ENCODE measurements at regions not wholly inside any gene's neighbourhood (a gene's known extent, or its start where the extent isn't known, plus 50 kb on each side); places are given as distances from the start of the nearest gene placed in this dataset.

DNA sequence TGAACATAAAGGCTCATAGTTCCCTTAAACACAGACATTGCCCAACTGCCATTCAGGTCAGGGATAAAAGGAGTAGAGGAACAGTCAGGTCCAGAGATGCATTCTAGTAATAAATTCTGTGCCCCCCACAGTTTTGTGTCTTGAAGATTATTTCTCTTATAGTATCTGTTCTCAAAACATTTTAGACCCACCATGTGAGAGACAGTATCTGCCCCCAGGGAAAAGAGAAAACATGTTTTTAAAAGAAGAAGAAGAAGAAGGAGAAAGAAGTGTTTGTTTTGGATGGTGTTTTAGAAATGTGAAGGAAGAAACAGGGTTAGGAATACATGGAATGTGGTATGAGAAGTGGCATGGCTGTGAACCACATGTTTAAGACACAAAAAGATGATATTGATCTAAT is 629.6 kb upstream of the EPHA7 start:
- no peak for DNase-seq

DNA sequence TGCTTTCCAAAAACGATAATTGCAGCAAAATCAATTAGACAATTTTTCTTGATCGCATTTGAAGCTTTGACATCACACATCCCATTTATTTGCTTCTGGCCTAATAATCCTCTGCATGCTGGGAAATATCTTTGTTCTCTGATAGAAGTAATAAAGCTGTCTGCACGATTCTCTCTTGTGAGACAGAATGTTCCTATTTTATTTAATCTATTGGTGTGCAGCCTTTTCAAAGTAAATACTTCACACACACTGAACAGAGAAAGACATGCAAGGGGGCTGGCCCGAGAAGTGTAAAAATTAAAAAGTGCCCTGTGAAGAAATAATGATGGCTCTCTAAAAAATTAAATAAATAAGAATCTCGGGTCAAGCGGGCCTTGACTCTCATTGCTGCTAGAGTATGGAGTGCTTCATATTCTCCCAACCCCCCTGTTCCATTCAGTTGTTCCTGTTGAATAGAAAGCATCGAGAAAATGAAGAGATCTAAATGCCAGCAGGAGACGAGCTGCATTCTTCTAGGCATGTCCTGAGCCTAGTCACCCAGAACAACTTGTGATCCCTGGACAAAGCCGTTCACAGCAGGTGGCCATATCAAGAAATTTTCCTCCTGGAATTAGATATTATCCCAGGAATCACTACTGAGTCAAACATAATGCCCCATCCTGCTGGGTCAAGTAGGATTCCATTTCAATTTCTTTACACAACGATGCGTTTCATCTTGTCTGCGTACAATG is 625.9 kb upstream of the EPHA7 start:
- DNase-seq = no peak

DNA sequence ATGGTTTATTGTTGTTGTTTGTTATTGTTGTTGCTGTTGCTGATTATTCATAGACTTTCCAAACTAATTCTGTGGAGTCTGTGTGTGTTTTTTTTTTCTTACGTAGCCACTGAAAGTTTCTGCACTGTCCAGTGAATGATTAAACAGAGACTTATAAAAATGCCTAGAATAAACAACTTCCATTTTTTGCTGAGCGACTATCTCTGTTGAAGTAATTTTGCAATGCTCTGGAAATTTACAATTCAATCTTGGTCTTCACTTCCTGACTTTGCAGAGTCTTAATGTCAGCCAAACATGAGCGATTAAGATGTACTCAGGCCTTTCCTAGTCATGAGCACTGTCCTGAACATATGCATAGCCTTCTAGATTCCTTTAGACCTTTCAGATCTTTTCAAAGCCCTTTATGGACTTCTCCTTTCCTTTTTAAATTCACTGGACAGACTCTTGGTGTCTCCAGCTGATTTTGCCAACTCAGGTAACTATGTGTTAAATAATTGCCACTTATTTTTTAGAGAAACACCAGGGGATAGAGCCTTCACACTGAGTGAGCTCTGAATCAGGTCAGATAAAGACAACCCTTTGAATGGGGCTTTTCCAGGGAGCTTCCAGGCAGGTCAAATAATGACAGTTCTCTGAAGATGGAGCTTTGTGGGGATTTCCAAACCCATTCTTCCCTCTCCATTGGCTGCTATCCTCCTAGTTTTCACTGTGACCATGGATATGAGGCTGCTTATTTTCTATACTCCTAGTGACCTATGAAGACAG is 622.8 kb upstream of the EPHA7 start:
- no peak for DNase-seq

DNA sequence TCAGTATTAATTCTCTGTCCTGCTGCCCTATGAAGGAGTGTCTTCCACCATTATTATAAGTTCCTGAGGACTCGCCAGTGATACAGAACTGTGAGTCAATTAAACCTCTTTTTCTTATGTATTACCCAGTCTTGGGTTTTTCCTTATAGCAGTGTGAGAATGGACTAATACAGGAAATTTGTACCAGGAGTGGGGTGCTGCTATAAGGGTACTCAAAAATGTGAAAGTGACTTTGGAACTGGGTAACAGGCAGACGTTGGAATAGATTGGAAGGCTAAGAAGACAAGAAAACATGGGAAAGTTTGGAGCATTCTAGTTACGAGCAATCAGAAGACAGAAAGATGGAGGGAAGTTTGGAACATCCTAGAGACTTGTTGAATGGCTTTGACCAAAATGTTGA is 616.7 kb upstream of the EPHA7 start:
- DNase-seq = no peak

DNA sequence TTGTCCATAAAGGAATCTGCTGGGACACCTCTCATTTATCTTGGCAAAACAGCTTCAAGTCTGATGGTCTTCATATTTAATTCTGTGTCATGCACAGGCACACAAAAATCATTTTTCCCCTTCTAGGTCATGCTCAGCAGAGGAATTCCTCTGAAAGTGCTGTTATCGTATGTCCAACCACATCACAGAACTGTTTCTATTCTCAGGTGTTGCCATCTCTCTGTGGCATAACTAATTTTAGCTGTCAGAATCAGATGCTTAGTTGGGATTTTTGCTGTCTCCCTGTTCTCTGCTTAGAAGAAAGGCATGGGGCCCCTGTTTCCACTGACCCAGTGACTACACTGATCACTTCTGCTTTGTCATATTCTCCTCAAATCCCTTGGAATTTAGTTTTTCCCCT is 608.0 kb upstream of the EPHA7 start:
- DNase-seq = no peak

DNA sequence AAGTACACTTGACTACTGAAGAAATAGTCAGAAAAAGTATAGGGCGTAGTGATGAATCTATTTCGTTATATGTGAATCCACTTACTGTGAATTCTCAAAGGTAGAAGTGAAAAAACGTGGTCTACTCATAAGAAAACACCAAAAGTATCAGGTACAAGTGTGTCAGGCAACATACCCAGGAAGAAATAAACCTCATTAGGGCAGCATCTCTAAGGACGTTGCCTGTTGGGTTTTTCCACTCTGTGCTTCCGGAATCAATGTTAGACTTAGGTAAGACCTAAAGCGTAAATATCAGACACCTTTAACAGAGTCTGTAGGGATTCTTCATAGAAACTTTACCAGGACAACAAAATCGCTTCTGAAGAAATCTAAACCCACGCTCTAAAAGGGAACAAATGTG is 607.2 kb upstream of the EPHA7 start:
- DNase-seq = no peak

DNA sequence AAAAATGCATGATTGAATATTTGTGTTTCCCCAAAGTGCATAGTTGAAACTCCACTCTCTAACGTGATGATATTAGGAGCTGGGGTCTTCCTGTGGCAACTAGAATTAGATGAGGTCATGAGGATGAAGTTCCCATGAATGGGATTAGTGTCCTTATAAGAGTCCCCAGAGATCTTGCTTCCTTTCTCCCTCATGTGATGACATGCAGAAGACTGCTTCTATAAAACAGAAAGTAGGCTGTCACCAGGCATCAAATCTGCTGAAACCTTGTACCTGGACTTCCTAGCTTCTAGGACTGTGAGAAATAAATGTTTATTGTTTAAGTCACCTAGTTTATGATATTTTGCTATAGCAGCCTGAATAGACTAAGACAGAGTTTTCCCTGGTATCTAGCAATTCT is 586.5 kb upstream of the EPHA7 start:
- DNase-seq = no peak

DNA sequence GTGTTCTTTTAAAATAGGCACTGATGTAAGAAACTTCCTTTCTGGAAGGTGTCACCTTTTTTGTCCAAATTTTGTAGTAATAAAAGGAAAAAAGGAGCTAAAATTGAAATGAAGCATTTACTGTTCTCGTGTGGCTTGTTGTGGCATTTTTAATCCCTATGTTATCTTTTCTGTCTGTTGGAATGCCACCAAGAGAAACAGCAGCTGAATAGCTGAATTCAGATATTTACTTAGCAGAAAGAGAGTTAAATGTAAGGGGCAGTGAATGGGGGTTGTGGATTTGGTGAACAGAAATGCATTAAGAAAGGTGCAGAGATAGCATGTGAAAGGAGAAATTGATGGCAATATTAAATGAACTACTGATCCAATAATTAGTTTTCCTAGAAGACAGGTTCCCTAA is 573.6 kb upstream of the EPHA7 start:
- DNase-seq = no peak

DNA sequence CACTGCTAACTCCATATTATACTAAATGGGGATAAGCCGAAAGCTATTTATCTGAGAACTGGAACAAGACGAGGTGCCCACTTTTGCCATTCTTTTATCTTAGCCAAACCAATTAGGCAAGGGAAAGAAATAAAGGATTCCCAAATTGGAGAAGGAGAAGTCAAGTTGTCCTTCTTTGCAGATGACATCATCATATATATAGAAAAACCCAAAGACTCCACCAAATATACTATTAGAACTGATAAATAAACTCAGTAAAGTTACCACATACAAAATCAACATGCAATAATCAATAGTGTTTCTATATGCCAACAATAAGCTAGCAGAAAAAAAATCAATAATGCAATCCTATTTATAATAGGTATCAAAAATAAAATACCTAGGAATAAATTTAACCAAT is 570.3 kb upstream of the EPHA7 start:
- DNase-seq = no peak

DNA sequence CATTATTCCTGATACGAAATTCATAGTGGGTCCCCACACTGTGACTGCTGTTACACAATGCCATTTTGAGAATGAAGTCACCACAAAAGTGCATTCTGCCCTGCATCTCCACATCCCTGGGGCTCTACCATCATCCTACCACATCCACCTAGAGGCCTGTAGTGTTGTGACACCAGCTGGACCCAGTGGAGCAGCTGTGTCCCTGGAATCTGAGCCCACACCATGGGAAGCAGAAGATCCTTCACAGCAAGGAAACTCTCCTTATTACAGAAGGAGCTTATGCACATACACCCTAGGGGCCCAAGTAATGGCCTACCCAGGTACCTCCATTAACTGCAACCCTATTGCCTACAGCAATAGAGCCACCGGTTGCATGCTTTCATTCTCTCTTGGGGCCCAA is 566.6 kb upstream of the EPHA7 start:
- DNase-seq = no peak

DNA sequence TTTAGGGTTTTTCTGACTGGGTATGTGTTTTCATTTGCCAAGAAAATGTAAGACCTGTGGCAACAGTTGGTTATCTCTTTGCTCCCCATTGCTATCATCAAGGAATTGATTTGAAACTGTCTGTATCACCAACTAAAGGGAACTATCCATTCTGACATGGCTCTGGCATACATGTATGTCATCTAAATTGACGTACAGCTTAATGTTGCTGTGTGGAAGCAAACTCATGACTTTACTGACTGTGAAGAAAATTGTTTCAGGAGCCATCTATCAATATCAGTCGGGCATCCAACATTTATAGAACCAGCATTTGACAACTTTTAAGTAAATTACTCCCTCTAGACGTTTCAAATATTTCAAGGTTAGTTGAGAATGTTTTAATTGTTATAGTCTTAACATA is 555.8 kb upstream of the EPHA7 start:
- DNase-seq = no peak

DNA sequence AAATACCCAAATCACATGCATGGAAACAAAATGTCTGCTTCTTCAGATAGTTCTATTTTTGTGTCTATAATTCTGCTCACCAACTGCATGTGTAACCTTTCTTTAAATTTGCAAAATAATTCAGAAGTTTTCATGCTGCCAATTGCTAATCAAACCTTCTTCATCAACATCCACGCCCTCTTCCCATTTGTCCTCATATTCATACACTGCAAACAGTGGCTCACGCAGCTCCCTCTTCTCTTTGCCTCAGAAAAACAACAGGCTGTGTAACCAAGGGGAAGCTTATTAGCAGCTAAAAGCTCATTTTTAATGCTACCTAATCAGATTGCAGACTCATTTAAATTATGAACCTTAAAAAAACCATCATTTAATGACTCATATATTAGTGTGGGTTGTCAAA is 555.0 kb upstream of the EPHA7 start:
- no peak for DNase-seq

DNA sequence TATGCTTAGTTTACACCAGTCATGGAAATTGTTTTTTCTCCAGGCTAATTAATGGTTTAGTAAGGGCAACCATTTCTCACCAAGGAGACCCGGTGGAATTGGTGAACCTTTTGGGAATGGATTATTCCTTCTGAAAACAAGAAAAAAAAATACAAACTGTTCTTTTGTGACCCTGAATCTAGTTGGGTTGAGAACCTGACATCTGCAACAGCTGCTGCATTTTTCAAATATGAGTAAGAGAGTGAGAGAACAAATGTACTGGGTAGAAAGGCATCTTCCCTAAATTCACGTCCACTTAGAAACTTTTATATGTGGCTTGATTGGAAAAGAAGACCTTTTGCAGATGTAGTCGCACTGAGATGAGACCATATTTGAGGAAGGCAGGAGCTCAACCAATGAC is 553.4 kb upstream of the EPHA7 start:
- no peak for DNase-seq

DNA sequence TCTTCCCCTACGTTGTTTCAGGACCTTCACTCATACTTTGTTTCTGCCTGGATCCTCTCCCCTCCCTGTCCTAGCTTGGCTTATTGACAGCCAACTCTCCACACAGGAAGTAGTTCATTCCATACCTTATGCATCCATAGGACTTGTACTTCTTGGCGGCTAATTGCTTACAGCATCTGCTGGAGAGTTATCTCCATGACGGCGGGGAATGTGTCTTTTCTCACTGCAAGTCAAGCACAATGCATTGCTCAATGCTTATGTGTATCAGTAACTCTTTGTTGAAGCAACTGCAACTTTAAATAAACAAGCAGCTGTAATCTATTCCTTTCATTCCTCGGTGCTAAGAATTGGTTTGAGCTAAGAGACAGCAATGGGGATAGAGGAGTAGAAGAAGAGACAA is 551.3 kb upstream of the EPHA7 start:
- DNase-seq = no peak

DNA sequence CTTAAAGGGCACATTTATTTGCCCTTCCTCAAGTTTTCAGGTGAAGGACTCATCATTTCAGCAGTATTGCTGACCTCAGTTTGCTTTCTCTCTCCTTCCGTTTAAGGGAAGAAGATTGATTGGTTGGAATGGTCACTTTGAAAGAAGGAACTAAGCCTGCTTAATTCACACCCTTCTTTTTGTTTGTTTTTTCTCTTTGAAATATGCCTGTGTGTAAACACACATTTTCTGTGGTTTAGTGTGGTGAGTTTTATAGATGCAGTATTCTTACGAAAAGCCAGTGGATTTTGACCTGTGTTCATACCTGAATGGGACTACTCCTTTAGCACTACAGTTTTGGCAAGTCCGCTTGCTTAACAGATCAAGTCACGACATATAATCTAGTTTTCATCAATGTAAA is 548.8 kb upstream of the EPHA7 start:
- no peak for DNase-seq

DNA sequence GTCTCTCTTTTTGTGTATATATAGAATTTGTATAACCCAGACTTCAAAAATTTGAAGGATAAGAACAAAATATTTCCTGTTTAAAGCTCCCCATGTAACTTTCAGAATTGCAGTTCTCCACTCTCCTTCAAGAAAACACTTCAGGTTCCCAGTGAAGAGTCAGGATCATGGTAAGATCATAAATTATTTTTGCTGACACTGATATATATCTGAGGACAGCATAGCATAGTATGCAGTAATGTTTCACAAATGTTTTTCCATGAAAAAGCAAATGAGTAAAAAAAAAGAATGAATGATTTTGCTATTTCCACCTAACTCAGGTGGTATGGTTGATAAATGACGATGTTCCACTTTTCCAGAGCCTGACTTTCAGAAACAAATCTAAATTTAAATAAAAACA is 545.6 kb upstream of the EPHA7 start:
- DNase-seq = no peak

DNA sequence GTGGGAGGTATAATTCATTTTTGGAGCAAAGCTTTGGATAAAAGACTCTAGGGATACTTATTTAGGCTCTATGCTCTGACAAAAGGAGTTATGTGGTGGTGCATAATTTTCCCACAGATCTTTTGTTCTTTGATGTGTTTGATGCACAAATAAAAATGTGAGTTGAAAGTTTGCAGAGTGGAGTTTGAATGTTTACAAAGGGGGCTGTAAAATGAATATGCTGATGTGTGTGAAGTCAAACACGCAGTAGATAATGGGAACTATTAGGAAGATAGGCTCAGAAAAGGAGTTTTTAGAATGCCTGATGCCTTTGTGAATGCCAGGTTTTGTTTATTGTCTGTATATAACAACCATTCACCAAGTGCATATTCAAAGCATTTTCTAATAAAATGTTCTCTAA is 545.0 kb upstream of the EPHA7 start:
- no peak for DNase-seq

DNA sequence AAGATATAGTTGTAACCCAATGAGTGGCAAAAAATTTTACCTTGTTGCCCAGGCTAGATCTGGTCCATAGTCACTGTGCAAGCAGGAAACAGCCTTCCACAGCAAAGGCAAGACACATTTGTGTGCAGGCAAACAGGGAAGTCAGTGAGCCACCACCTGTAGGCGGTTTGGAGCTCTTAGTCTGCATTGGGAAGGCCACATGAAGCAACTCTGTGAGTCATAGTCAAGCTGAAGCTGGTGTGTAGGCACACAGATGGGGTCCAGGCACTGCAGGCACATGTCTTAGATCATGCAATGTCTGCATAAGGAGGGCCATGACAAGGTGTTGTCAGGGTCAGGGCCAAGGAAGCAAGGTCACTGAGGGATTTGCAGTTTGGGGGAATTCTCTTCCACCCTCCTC is 543.2 kb upstream of the EPHA7 start:
- DNase-seq = no peak

DNA sequence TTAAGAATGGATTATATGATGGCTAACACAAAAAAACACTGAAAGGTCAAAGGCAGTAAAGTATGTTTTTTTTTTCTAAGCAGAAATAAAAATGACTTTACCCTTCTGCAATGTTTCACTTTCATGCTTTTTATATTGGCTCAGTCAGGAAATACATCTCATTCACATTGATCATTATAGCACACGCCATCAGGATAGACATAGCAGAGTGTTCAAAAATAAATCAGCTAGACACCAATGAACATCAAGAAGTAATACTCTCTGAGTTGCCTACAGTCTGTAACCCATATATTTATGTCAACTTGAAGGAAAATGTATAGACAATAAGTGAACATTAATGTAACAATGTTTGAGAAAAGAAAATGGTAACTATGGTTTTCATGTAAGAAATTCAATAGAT is 535.2 kb upstream of the EPHA7 start:
- DNase-seq = no peak

DNA sequence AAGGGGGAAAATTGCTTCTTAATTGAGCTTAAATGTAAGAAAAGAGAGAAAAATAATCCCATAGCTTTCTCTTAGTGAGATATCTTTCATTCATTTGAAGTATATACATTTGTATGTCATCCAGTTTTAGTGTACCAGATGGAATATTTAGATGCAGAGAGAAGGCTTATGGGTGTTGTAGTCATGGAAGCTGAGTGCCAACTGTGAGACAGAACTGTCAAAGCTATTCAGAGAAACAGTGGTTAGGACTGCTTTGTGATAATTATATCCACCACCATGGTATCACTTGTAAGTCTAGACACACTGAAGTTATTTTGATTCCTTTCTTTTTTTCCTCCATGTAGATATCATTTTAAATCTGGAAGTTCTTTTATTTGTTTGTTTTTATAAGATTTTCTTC is 524.3 kb upstream of the EPHA7 start:
- DNase-seq = no peak

DNA sequence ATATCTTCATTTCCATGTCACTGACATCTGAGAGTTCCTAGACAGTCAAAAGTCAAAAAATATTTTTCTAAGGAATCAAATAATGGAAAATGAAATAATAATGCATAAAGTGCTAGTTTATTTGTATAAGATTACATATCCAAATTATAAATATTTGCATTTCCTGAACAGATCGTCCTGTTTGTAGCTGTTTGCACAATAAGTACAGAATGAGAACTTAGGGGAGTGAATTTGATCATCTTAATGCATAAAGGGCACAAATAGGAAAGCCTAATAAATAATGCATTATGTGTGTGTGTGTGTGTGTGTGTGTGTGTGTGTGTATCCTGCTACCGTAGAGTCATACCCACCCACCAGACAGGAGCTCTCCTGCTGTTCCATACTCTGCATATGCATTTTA is 521.0 kb upstream of the EPHA7 start:
- no peak for DNase-seq

DNA sequence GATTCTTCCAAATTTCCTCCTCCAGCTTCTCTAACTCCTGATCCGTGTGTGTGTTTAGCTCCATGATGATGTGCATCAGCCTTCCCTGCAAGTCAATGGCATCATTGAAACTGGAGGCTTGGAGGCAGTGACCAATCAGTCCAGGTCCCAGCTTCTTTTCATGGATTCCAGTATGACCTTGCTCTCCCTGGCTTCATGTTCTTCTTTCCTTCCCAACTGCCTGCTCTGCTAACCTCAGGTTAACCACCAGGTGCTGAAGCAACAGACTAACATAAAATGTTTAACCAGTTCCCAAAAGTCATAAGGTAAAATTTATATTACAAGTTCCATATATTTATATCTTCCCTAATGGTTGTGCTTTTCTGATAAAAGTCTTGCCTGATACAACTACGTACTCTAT is 512.8 kb upstream of the EPHA7 start:
- no peak for DNase-seq

DNA sequence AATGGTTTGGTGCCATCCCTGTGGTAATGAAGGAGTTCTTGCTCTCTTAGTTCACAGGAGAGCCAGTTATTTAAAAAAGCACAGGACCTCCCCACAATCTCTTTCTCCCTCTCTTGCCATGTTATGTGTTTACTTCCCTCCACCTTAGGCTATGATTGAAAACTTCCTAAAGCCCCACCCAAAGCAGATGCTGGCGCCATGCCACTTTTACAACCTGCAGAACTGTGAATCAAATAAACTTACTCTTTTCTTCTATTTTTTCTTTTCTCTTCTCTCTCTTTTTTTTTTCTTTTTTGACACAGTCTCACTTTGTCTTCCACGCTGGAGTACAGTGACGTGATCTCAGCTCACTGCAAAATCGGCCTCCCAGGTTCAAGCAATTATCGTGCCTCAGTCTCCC is 508.4 kb upstream of the EPHA7 start:
- no peak for DNase-seq

DNA sequence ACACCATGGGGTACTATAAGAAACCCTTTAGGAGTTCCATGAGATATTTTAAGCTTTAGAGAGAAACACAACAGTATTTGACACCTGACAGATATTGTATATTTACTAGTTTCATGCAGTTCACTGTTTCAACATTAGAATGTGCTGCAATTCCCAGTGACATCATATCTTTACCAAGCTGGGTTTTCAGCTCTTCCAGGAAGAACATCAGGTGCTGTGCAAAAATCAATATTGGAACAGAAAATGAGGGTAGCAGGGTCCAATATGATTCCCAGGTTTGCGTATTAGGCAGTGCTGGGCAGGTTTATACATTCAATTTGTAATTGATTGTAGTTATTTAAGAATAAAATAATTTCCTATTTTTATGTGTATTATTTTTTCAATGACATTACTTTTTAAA is 500.0 kb upstream of the EPHA7 start:
- no peak for DNase-seq

DNA sequence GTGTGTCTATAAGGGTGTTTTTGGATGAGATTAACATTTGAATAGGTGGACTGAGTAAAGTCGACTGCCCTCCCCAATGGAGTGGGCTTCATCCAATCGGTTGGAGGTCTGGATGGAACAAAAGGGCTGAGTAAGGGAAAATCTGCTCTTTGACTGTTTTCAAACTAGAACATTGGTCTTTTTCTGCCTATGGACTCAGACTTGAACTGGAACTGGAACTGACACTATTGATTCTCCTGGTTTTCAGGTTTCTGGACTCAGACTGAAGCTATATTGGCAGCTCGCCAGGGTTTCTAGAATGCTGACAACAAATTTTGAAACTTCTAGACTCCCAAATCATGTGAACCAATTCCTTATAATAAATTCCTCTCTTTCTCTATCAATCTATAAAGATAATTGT is 498.9 kb upstream of the EPHA7 start:
- DNase-seq = no peak
